WTC11 (cell line): ENCODE measurements at regions not wholly inside any gene's neighbourhood (a gene's known extent, or its start where the extent isn't known, plus 50 kb on each side); places are given as distances from the start of the nearest gene placed in this dataset.

Source experiments
- ATAC-seq: fragments of 200-7000 bp; cut with Tn5 transposase; 2 replicates; pipeline ENCODE4 v1.10.0; 2021; ENCODE audit warnings: mild to moderate bottlenecking, moderate library complexity
- CTCF ChIA-PET: fragments of 300-600 bp; sonication (Branson Sonifier 250); formaldehyde crosslinking; loops from one replicate; lab custom pipeline; 2021; ENCODE audit warnings: antibody characterized with exemption; lab: Charles Lee
- POLR2A ChIA-PET: fragments of 350-600 bp; sonication (Branson Sonifier 250); formaldehyde crosslinking; loops from one replicate; lab custom pipeline; 2021; ENCODE audit warnings: antibody characterized with exemption; lab: Charles Lee
- DNase-seq: peaks from one replicate; pipeline ENCODE4 v3.0.0; 2021; ENCODE audit warnings: low spot score
- H3K27ac Mint-ChIP-seq: 2 replicates; pipeline ENCODE4 v1.8.0; 2021; ENCODE audit warnings: mixed read lengths
- H3K27me3 Mint-ChIP-seq: 2 replicates; pipeline ENCODE4 v1.8.0; 2021; ENCODE audit warnings: low read depth, mild to moderate bottlenecking, moderate library complexity, mixed read lengths
- H3K36me3 Mint-ChIP-seq: 2 replicates; pipeline ENCODE4 v1.8.0; 2021; ENCODE audit warnings: mixed read lengths
- H3K4me1 Mint-ChIP-seq: 2 replicates; pipeline ENCODE4 v1.8.0; 2022; ENCODE audit warnings: mixed read lengths
- H3K4me3 Mint-ChIP-seq: 2 replicates; pipeline ENCODE4 v1.8.0; 2021; ENCODE audit warnings: mild to moderate bottlenecking, moderate library complexity, mixed read lengths
- H3K9me3 Mint-ChIP-seq: 2 replicates; pipeline ENCODE4 v1.8.0; 2021; ENCODE audit warnings: mixed read lengths
- ATF1 ChIP-seq: sonication (generic); formaldehyde crosslinking; IDR thresholded peaks from 2 replicates; pipeline ENCODE4 v1.8.1; 2023; ENCODE audit warnings: mild to moderate bottlenecking, moderate library complexity, missing genetic modification reagents
- ETV6 ChIP-seq: sonication (generic); formaldehyde crosslinking; IDR thresholded peaks from 2 replicates; pipeline ENCODE4 v1.8.1; 2022; ENCODE audit warnings: mild to moderate bottlenecking, missing genetic modification reagents
- FOXK1 ChIP-seq: sonication (generic); formaldehyde crosslinking; IDR thresholded peaks from 2 replicates; pipeline ENCODE4 v1.8.0; 2022; ENCODE audit warnings: mild to moderate bottlenecking, moderate library complexity, missing genetic modification reagents
- GABPB1 ChIP-seq: sonication (generic); formaldehyde crosslinking; IDR thresholded peaks from 2 replicates; pipeline ENCODE4 v1.8.1; 2023; ENCODE audit warnings: mild to moderate bottlenecking, missing genetic modification reagents
- SMAD3 ChIP-seq: sonication (generic); formaldehyde crosslinking; IDR thresholded peaks from 2 replicates; pipeline ENCODE4 v1.8.0; 2022; ENCODE audit warnings: missing genetic modification reagents, mild to moderate bottlenecking, borderline replicate concordance
- SMAD4 ChIP-seq: sonication (generic); formaldehyde crosslinking; IDR thresholded peaks from 2 replicates; pipeline ENCODE4 v1.8.0; 2022; ENCODE audit warnings: mild to moderate bottlenecking, missing genetic modification reagents
- ZNF121 ChIP-seq: sonication (generic); formaldehyde crosslinking; IDR thresholded peaks from 2 replicates; pipeline ENCODE4 v1.8.0; 2023; ENCODE audit warnings: missing genetic modification reagents
- TF ChIP-seq, protein P1 (sequence below): fragments of 250-450 bp; sonication (Bioruptor Pico); IDR thresholded peaks from 2 replicates; pipeline ENCODE4 v1.9.0; 2021; ENCODE audit warnings: mild to moderate bottlenecking, borderline replicate concordance
- TF ChIP-seq, protein P2 (sequence below): sonication (generic); formaldehyde crosslinking; IDR thresholded peaks from 2 replicates; pipeline ENCODE4 v1.8.0; 2023; ENCODE audit warnings: missing genetic modification reagents, mild to moderate bottlenecking, borderline replicate concordance
- TF ChIP-seq, protein P3 (sequence below): sonication (generic); formaldehyde crosslinking; IDR thresholded peaks from 2 replicates; pipeline ENCODE4 v1.8.1; 2023; ENCODE audit warnings: mild to moderate bottlenecking, missing genetic modification reagents, moderate library complexity
- TF ChIP-seq, protein P4 (sequence below): sonication (generic); formaldehyde crosslinking; IDR thresholded peaks from 2 replicates; pipeline ENCODE4 v1.8.0; 2022; ENCODE audit warnings: missing genetic modification reagents
- TF ChIP-seq, protein P5 (sequence below): sonication (generic); formaldehyde crosslinking; IDR thresholded peaks from 2 replicates; pipeline ENCODE4 v1.8.1; 2023; ENCODE audit warnings: mild to moderate bottlenecking, moderate library complexity, missing genetic modification reagents
- TF ChIP-seq, protein P6 (sequence below): sonication (generic); formaldehyde crosslinking; IDR thresholded peaks from 2 replicates; pipeline ENCODE4 v1.8.0; 2023; ENCODE audit warnings: mild to moderate bottlenecking, missing genetic modification reagents
- TF ChIP-seq, protein P7 (sequence below): sonication (generic); formaldehyde crosslinking; IDR thresholded peaks from 2 replicates; pipeline ENCODE4 v1.8.0; 2022; ENCODE audit warnings: mild to moderate bottlenecking, missing genetic modification reagents

DNA sequence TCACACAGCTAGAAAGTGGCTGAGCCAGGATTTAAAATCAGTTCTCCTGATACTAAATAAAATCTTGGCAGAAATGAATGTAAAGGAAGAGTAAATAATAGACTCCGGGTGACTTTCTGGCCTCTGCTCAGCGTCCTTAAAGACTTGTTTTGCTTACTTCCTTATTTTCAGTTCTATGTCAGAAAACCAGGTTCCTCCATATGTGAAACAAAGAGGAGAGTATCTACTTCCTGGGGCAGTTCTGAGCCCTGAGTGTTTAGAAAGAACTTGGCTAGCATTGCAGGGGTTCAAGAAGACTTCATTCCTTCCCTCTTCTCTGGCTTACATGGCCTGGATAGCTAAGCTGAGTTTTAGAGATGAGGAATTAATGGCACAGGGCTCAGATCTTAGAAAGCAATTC is 222.8 kb upstream of the TLE3 start:
- no peak overlapping the region for H3K4me3 Mint-ChIP-seq
- no peaks in the 10 kb centered on the region for H3K36me3 Mint-ChIP-seq
- no peak for TF ChIP-seq FOXK1 (CRISPR knock-in tag)
- TF ChIP-seq, protein P1, sequence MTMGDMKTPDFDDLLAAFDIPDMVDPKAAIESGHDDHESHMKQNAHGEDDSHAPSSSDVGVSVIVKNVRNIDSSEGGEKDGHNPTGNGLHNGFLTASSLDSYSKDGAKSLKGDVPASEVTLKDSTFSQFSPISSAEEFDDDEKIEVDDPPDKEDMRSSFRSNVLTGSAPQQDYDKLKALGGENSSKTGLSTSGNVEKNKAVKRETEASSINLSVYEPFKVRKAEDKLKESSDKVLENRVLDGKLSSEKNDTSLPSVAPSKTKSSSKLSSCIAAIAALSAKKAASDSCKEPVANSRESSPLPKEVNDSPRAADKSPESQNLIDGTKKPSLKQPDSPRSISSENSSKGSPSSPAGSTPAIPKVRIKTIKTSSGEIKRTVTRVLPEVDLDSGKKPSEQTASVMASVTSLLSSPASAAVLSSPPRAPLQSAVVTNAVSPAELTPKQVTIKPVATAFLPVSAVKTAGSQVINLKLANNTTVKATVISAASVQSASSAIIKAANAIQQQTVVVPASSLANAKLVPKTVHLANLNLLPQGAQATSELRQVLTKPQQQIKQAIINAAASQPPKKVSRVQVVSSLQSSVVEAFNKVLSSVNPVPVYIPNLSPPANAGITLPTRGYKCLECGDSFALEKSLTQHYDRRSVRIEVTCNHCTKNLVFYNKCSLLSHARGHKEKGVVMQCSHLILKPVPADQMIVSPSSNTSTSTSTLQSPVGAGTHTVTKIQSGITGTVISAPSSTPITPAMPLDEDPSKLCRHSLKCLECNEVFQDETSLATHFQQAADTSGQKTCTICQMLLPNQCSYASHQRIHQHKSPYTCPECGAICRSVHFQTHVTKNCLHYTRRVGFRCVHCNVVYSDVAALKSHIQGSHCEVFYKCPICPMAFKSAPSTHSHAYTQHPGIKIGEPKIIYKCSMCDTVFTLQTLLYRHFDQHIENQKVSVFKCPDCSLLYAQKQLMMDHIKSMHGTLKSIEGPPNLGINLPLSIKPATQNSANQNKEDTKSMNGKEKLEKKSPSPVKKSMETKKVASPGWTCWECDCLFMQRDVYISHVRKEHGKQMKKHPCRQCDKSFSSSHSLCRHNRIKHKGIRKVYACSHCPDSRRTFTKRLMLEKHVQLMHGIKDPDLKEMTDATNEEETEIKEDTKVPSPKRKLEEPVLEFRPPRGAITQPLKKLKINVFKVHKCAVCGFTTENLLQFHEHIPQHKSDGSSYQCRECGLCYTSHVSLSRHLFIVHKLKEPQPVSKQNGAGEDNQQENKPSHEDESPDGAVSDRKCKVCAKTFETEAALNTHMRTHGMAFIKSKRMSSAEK (CRISPR knock-in tag), result no peak
- TF ChIP-seq ETV6 (CRISPR knock-in tag), result no peak
- no peak for TF ChIP-seq ATF1 (CRISPR knock-in tag)
- no peak for TF ChIP-seq SMAD3 (CRISPR knock-in tag)
- TF ChIP-seq, protein P2, sequence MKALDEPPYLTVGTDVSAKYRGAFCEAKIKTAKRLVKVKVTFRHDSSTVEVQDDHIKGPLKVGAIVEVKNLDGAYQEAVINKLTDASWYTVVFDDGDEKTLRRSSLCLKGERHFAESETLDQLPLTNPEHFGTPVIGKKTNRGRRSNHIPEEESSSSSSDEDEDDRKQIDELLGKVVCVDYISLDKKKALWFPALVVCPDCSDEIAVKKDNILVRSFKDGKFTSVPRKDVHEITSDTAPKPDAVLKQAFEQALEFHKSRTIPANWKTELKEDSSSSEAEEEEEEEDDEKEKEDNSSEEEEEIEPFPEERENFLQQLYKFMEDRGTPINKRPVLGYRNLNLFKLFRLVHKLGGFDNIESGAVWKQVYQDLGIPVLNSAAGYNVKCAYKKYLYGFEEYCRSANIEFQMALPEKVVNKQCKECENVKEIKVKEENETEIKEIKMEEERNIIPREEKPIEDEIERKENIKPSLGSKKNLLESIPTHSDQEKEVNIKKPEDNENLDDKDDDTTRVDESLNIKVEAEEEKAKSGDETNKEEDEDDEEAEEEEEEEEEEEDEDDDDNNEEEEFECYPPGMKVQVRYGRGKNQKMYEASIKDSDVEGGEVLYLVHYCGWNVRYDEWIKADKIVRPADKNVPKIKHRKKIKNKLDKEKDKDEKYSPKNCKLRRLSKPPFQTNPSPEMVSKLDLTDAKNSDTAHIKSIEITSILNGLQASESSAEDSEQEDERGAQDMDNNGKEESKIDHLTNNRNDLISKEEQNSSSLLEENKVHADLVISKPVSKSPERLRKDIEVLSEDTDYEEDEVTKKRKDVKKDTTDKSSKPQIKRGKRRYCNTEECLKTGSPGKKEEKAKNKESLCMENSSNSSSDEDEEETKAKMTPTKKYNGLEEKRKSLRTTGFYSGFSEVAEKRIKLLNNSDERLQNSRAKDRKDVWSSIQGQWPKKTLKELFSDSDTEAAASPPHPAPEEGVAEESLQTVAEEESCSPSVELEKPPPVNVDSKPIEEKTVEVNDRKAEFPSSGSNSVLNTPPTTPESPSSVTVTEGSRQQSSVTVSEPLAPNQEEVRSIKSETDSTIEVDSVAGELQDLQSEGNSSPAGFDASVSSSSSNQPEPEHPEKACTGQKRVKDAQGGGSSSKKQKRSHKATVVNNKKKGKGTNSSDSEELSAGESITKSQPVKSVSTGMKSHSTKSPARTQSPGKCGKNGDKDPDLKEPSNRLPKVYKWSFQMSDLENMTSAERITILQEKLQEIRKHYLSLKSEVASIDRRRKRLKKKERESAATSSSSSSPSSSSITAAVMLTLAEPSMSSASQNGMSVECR, result no peak
- TF ChIP-seq GABPB1, result no peak
- TF ChIP-seq ZNF121, result no peak
- TF ChIP-seq, protein P3, sequence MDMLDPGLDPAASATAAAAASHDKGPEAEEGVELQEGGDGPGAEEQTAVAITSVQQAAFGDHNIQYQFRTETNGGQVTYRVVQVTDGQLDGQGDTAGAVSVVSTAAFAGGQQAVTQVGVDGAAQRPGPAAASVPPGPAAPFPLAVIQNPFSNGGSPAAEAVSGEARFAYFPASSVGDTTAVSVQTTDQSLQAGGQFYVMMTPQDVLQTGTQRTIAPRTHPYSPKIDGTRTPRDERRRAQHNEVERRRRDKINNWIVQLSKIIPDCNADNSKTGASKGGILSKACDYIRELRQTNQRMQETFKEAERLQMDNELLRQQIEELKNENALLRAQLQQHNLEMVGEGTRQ, result no peak
- TF ChIP-seq, protein P4, sequence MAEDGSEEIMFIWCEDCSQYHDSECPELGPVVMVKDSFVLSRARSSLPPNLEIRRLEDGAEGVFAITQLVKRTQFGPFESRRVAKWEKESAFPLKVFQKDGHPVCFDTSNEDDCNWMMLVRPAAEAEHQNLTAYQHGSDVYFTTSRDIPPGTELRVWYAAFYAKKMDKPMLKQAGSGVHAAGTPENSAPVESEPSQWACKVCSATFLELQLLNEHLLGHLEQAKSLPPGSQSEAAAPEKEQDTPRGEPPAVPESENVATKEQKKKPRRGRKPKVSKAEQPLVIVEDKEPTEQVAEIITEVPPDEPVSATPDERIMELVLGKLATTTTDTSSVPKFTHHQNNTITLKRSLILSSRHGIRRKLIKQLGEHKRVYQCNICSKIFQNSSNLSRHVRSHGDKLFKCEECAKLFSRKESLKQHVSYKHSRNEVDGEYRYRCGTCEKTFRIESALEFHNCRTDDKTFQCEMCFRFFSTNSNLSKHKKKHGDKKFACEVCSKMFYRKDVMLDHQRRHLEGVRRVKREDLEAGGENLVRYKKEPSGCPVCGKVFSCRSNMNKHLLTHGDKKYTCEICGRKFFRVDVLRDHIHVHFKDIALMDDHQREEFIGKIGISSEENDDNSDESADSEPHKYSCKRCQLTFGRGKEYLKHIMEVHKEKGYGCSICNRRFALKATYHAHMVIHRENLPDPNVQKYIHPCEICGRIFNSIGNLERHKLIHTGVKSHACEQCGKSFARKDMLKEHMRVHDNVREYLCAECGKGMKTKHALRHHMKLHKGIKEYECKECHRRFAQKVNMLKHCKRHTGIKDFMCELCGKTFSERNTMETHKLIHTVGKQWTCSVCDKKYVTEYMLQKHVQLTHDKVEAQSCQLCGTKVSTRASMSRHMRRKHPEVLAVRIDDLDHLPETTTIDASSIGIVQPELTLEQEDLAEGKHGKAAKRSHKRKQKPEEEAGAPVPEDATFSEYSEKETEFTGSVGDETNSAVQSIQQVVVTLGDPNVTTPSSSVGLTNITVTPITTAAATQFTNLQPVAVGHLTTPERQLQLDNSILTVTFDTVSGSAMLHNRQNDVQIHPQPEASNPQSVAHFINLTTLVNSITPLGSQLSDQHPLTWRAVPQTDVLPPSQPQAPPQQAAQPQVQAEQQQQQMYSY, result no peak
- TF ChIP-seq, protein P5, sequence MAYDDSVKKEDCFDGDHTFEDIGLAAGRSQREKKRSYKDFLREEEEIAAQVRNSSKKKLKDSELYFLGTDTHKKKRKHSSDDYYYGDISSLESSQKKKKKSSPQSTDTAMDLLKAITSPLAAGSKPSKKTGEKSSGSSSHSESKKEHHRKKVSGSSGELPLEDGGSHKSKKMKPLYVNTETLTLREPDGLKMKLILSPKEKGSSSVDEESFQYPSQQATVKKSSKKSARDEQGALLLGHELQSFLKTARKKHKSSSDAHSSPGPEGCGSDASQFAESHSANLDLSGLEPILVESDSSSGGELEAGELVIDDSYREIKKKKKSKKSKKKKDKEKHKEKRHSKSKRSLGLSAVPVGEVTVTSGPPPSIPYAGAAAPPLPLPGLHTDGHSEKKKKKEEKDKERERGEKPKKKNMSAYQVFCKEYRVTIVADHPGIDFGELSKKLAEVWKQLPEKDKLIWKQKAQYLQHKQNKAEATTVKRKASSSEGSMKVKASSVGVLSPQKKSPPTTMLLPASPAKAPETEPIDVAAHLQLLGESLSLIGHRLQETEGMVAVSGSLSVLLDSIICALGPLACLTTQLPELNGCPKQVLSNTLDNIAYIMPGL (CRISPR knock-in tag), result no peak
- TF ChIP-seq, protein P6, sequence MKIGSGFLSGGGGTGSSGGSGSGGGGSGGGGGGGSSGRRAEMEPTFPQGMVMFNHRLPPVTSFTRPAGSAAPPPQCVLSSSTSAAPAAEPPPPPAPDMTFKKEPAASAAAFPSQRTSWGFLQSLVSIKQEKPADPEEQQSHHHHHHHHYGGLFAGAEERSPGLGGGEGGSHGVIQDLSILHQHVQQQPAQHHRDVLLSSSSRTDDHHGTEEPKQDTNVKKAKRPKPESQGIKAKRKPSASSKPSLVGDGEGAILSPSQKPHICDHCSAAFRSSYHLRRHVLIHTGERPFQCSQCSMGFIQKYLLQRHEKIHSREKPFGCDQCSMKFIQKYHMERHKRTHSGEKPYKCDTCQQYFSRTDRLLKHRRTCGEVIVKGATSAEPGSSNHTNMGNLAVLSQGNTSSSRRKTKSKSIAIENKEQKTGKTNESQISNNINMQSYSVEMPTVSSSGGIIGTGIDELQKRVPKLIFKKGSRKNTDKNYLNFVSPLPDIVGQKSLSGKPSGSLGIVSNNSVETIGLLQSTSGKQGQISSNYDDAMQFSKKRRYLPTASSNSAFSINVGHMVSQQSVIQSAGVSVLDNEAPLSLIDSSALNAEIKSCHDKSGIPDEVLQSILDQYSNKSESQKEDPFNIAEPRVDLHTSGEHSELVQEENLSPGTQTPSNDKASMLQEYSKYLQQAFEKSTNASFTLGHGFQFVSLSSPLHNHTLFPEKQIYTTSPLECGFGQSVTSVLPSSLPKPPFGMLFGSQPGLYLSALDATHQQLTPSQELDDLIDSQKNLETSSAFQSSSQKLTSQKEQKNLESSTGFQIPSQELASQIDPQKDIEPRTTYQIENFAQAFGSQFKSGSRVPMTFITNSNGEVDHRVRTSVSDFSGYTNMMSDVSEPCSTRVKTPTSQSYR (CRISPR knock-in tag), result no peak
- TF ChIP-seq SMAD4 (CRISPR knock-in tag), result no peak
- TF ChIP-seq, protein P7, sequence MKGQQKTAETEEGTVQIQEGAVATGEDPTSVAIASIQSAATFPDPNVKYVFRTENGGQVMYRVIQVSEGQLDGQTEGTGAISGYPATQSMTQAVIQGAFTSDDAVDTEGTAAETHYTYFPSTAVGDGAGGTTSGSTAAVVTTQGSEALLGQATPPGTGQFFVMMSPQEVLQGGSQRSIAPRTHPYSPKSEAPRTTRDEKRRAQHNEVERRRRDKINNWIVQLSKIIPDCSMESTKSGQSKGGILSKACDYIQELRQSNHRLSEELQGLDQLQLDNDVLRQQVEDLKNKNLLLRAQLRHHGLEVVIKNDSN (CRISPR knock-in tag), result no peak
- H3K27ac Mint-ChIP-seq, result no peak overlapping the region
- no peaks in the 10 kb centered on the region for H3K27me3 Mint-ChIP-seq
- ATAC-seq (no peak), DNase-seq (no peak)
- no peaks in the 10 kb centered on the region for H3K9me3 Mint-ChIP-seq
- CTCF ChIA-PET, result no interaction called here
- POLR2A ChIA-PET, result no interaction called here
- peaks cover 33% of the 10 kb centered on the region for H3K4me1 Mint-ChIP-seq
